GM18909 (cell line): ENCODE measurements at regions not wholly inside any gene's neighbourhood (a gene's known extent, or its start where the extent isn't known, plus 50 kb on each side); places are given as distances from the start of the nearest gene placed in this dataset.
"Not testable (repeated sequence)": the region's sequence is repeated elsewhere in the genome, so short reads cannot be mapped to it uniquely, and the experiment has no call there.

Source experiments
- ATAC-seq: cut with Tn5 transposase; IDR thresholded peaks from one replicate; pipeline ENCODE4 v1.9.1; 2021; ENCODE audit warnings: mild to moderate bottlenecking; ENCODE audit not compliant: unreplicated experiment, poor library complexity

DNA sequence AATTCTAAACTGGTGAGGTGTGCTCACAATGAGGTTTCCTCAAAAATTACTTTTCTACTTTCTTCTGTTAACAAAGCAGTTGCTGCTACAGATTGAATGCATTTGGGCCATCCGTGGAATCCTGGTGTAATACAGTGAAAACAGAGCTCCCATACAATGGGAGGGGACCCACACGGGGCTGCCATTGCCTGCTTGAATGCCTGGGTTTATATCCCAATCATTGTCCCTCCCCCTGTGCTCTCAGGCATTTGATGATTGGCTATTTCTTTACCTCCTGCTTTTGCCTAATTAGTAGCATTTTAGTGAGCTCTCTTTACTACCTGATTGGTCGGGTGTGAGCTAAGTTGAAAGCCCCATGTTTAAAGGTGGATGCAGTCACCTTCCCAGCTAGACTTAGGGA, 52.9 kb upstream of the CSF1 start:
- not testable (repeated sequence) for ATAC-seq

DNA sequence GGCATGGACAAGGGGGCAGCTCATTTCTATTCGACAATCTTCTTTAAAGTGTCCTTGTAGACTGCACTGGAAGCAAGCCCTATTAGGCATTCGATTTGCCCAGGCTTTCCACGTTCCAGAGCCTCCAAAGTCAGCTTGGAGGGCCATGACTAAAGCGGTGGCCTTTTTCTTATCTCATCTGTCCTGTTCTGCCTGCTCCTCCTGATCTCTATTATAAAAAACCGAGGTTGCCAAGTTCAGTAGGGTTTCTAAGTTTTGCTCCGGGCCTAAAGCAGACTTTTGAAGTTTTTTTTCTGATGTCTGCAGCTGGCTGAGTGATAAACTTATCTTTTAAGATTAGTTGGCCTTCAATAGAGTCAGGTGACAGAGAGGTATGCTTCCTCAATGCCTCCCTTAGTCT, 54.7 kb upstream of the CSF1 start:
- not testable (repeated sequence) for ATAC-seq

DNA sequence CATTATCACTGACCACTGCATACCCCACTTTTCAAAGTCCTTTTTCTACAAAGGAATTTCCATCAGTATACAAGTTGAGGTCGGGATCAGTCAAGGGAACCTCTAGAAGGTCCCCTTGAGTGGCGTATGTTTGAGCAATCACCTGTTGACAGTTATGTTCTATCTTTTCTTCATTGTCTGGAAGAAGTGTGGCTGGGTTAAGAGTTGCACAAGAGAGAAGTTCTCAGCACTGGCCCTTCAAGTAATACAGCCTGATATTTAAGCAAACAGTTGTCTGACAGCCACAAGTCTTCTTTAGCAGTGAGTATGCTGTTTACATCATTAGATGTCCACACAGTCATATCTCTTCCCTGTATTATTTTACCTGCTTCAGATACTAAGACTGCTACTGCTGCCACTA, 56.7 kb upstream of the CSF1 start:
- not testable (repeated sequence) for ATAC-seq

GRCh38 chr1:109852221-109853015, 58.2 kb upstream of the CSF1 start:
- ATAC-seq: not testable (repeated sequence)

DNA sequence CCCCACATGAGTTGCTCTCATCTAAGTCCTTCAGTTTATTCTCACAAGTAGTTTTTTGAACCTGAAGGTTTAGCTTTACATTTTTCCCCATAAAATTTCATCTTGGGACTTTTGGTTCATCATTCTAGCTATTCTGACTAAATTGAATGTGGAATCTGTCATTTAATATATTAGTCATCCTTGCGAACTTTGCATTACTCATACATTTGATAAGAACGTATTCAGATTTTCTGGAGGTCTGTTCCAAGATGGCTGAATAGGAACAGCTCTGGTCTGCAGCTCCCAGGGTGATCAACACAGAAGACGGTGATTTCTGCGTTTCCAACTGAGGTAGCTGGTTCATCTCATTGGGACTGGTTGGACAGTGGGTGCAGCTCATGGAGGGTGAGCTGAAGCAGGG, 59.8 kb upstream of the CSF1 start:
- no peak for ATAC-seq

DNA sequence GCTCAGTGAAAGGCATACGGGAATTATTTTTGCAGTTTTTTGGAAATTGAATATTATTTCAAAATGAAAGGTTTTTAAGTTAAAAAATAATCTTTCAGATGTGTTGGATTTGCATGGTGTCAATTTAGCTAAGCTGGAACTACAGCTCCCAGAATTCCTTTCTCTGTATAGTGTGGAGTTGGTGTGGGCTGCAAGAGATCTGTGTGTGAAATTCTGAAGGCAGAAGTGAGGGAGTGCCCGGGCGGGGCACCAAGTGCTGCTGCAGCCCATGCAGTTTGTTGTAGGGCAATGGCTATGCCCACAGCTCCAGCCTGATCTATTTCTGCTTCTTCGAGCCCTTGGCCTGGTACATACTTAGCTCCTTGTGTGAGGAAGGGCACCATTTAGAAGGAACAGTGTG, 60.5 kb upstream of the CSF1 start:
- no peak for ATAC-seq

DNA sequence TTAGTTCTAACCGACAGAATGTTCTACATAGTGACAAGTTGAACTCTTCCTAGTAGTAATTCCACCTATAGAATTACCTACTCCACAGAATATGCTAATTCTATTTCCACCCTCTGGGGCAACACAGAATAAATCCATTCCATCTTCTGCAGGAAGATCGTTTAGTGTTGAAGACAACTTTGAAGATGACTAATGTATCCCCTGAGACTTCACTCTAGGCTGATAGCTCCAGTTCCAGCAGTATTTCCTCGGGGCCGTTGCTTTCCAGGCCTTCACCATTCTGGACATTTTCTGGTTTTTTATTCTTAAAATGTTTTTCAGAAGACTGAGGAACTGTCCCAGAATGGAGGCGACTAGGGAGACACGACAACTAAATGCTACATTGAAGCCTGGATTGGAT, 61.0 kb upstream of the CSF1 start:
- no peak for ATAC-seq

- ATAC-seq: no peak
Measured at GRCh38 chr1:109847251-109847650, 63.4 kb upstream of the CSF1 start.

GRCh38 chr1:109846846-109847245, 63.8 kb upstream of the CSF1 start:
- ATAC-seq: no peak

GRCh38 chr1:109846162-109846561, 64.5 kb upstream of the CSF1 start:
- ATAC-seq: no peak

- no peak for ATAC-seq
Measured at GRCh38 chr1:109845658-109846057, 65.0 kb upstream of the CSF1 start.

DNA sequence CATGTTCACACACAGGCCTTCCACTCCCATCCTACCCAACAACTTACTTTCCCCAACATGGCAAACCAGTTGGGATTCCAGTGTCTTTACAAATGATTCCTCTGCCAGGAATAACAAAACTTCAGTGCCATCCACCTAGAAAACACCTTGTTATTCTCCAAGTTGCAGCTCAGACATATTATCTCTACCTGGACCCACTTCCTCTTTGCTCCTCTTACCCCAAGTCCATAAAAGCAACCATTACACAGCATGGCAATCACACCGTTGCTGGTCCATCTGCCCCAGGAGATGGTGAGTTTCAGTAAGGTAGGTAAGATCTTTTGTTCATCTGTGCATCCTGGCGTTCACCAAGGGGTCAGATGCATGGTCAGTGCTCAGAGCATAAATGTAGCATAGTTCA, 66.0 kb upstream of the CSF1 start:
- no peak for ATAC-seq

- ATAC-seq: no peak
Measured at GRCh38 chr1:109840011-109840629, 70.5 kb upstream of the CSF1 start.

- not testable (repeated sequence) for ATAC-seq
Measured at GRCh38 chr1:109839276-109839675, 71.4 kb upstream of the CSF1 start.

- no peak for ATAC-seq
Measured at GRCh38 chr1:109838838-109839240, 71.8 kb upstream of the CSF1 start.

- ATAC-seq: no peak
Measured at GRCh38 chr1:109837852-109838570, 72.6 kb upstream of the CSF1 start.

GRCh38 chr1:109835645-109836044, 71.9 kb upstream of the EPS8L3 start:
- ATAC-seq: not testable (repeated sequence)

DNA sequence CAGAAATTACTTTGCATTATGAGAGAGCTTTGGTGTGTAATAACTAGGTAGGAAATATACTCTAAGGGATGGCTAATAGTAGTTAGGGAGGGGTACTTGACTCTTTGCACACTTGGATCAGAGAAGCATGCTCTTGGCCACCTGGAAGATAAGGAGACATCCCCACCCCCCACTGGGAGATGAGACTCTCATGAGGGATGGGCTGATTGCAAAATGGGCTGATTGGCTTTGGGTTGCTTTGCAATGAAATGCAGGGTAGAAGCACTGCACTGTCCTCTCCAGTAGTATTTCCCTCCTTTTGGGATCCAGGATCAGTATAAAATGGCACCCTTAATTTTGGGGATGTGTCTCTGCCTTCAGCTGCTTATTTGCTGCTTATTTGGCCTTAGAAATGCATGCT, 71.2 kb upstream of the EPS8L3 start:
- no peak for ATAC-seq

- ATAC-seq: no peak
Measured at GRCh38 chr1:109832945-109833344, 69.2 kb upstream of the EPS8L3 start.

DNA sequence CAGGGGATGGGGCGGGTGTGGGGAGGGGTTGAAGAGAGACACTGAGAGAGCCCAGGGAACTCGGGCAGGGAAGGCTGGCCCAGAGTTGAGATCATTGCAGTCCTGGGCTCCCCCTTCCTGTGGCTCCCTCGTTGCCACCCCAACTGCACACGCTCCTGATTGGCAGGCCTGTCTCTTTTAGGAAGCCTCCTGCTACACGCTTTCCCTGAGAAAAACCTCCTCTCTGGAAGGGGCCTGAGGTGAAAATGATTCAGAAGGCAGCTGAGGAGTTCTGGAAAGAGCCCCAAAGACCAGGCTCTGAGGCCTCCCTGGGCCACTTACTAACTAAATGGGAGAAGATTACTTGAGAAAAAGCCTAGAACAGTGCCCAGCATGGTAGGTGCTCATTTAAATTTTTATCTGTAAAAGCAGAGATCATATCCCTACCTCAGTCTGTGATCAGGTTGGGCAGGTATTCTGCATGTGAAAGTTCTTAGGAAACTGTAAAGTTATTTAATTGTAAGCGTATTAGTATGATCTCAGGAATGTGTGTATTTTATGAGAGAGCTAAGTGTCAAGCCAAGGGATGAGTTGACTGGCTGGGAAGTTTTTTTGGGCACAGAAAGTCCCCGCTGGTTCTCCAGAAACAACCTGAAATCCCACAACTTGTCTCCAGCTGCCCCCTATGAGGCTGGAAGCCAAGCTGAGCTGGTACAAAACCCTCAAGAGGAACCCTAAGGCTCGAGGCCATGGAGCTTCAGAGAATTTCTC, 65.2 kb upstream of the EPS8L3 start:
- no peak for ATAC-seq

DNA sequence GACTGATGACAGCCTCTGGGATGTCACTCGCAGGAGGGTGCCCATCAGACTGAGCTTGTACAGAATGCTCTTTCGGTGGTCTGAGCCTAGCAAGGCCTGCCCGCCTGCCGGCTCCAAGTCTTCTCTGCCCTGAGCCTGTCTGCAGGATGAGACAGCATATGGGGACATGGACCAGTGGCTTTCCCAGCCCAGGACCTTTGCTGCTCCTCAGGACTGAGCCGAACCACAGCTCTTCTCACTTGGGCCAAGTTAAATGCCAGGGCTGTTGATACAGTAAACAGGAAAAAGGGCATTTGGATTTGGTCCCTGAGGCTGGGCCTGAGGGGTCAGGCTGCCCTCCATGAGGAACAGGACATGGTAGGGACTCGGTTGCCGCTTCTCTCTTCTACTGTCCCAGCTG, 64.3 kb upstream of the EPS8L3 start:
- no peak for ATAC-seq
